Omental fat pad (tissue), 3 donors: ENCODE measurements at regions not wholly inside any gene's neighbourhood (a gene's known extent, or its start where the extent isn't known, plus 50 kb on each side); places are given as distances from the start of the nearest gene placed in this dataset.
"Not testable (repeated sequence)": the region's sequence is repeated elsewhere in the genome, so short reads cannot be mapped to it uniquely, and the experiment has no call there.

Experiments
- ATAC-seq: fragments of 150-250 bp; one replicate; pipeline ENCODE4 v1.9.1; 2016; ENCODE audit warnings: mild to moderate bottlenecking, moderate library complexity; ENCODE audit not compliant: low FRiP score
- DNase-seq: peaks from one replicate; pipeline ENCODE4 v3.0.0-alpha.2; 2019; ENCODE audit warnings: low spot score
- CTCF ChIP-seq, 3 donors: fragments of 450-650 bp; IDR thresholded peaks; one replicate each; pipeline ENCODE4 v1.5.1; 2016 to 2017; ENCODE audit warnings: antibody characterized with exemption in 3 of 3, mild to moderate bottlenecking in 3 of 3, moderate library complexity in 2 of 3

- DNase-seq (no peak), ATAC-seq (no peak)
- no peak for TF ChIP-seq CTCF (IDR thresholded peaks at IDR 0.05)
Measured at GRCh38 chr20:29741894-29742698, 1515.4 kb upstream of the DEFB115 start.

GRCh38 chr20:29742699-29743100 is 1514.8 kb upstream of the DEFB115 start:
- ATAC-seq (no peak), DNase-seq (no peak)
- no peak for TF ChIP-seq CTCF (IDR thresholded peaks at IDR 0.05)

- ATAC-seq (no peak), DNase-seq (no peak)
- no peak for TF ChIP-seq CTCF (IDR thresholded peaks at IDR 0.05)
Measured at GRCh38 chr20:29743101-29743931, 1514.1 kb upstream of the DEFB115 start.

- DNase-seq: no peak
- no peak for ATAC-seq
- no peak for TF ChIP-seq CTCF (IDR thresholded peaks at IDR 0.05)
Measured at GRCh38 chr20:29744071-29744470, 1513.4 kb upstream of the DEFB115 start.

GRCh38 chr20:29745534-29746245 is 1511.8 kb upstream of the DEFB115 start:
- not testable (repeated sequence) for ATAC-seq, DNase-seq

- DNase-seq (no peak), ATAC-seq (no peak)
- TF ChIP-seq CTCF (IDR thresholded peaks at IDR 0.05): no peak
Measured at GRCh38 chr20:29750268-29750899, 1507.1 kb upstream of the DEFB115 start.

- DNase-seq, ATAC-seq: not testable (repeated sequence)
Measured at GRCh38 chr20:29752644-29753425, 1504.6 kb upstream of the DEFB115 start.

- DNase-seq, ATAC-seq: not testable (repeated sequence)
Measured at GRCh38 chr20:29753426-29753746, 1504.1 kb upstream of the DEFB115 start.

GRCh38 chr20:29753879-29754278 is 1503.6 kb upstream of the DEFB115 start:
- not testable (repeated sequence) for DNase-seq, ATAC-seq

- not testable (repeated sequence) for ATAC-seq
Measured at GRCh38 chr20:29755854-29756498, 1501.5 kb upstream of the DEFB115 start.

More at GRCh38 chr20:29755854-29756498, 1501.5 kb upstream of the DEFB115 start:
- DNase-seq: not testable (repeated sequence)
